KOPT-K1 (cell line): ENCODE measurements at regions not wholly inside any gene's neighbourhood (a gene's known extent, or its start where the extent isn't known, plus 50 kb on each side); places are given as distances from the start of the nearest gene placed in this dataset.

ENCODE experiments used
- H3K27ac ChIP-seq: fragments of 200-600 bp; sonication (generic); 2 replicates; pipeline ENCODE4 v1.5.1; 2016; ENCODE audit warnings: antibody characterized with exemption, mild to moderate bottlenecking, low read depth, low read length; ENCODE audit not compliant: poor library complexity, severe bottlenecking
- H3K36me3 ChIP-seq: fragments of 200-600 bp; sonication (generic); 2 replicates; pipeline ENCODE4 v1.5.1; 2017; ENCODE audit warnings: antibody characterized with exemption, mild to moderate bottlenecking, low read length, moderate library complexity; ENCODE audit not compliant: insufficient read depth
- H3K9me3 ChIP-seq: fragments of 200-600 bp; sonication (generic); 2 replicates; pipeline ENCODE4 v1.5.1; 2017; ENCODE audit warnings: antibody characterized with exemption, low read length, mild to moderate bottlenecking; ENCODE audit not compliant: insufficient read depth, poor library complexity, severe bottlenecking

- no peak overlapping the region for H3K27ac ChIP-seq
- no peaks in the 10 kb centered on the region for H3K36me3 ChIP-seq
Observed at GRCh38 chr9:103761466-103761865, 332.6 kb upstream of the SMC2 start.

GRCh38 chr9:103789686-103790085 lies 304.4 kb upstream of the SMC2 start:
- no peaks in the 10 kb centered on the region for H3K9me3 ChIP-seq
- no peaks in the 10 kb centered on the region for H3K36me3 ChIP-seq
- H3K27ac ChIP-seq, result no peak overlapping the region

More at GRCh38 chr9:103761466-103761865, 332.6 kb upstream of the SMC2 start:
- no peaks in the 10 kb centered on the region for H3K9me3 ChIP-seq

DNA sequence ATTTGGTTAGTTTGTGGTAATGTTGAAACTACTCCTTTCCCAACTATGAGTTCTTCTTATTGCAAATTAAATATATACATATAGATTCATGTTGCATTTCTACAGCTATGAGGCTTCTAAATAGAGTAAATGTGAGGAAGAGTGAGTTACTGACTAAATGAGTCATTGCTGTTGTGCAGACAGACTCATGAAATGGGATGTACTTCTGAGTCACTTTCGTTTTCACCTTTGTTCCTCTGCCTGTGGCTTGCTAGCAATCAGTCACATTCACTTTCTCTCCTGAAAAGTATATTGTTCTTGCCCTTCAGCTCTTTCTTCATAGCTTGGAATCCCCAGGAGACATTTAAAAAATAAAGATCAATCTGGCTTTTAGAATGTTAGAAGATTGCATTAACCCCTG lies 295.5 kb upstream of the SMC2 start:
- no peaks in the 10 kb centered on the region for H3K36me3 ChIP-seq
- H3K9me3 ChIP-seq, result no peaks in the 10 kb centered on the region
- peak overlapping the region; percentile 40 for H3K27ac ChIP-seq

GRCh38 chr9:103799959-103800358 lies 294.1 kb upstream of the SMC2 start:
- H3K36me3 ChIP-seq, result no peaks in the 10 kb centered on the region
- no peaks in the 10 kb centered on the region for H3K9me3 ChIP-seq
- H3K27ac ChIP-seq, result no peak overlapping the region

GRCh38 chr9:103802068-103802467 lies 292.0 kb upstream of the SMC2 start:
- no peaks in the 10 kb centered on the region for H3K36me3 ChIP-seq
- H3K27ac ChIP-seq, result no peak overlapping the region
- H3K9me3 ChIP-seq, result no peaks in the 10 kb centered on the region

- H3K27ac ChIP-seq, result no peak overlapping the region
- no peaks in the 10 kb centered on the region for H3K9me3 ChIP-seq
- H3K36me3 ChIP-seq, result no peaks in the 10 kb centered on the region
Observed at GRCh38 chr9:103803245-103803644, 290.9 kb upstream of the SMC2 start.

DNA sequence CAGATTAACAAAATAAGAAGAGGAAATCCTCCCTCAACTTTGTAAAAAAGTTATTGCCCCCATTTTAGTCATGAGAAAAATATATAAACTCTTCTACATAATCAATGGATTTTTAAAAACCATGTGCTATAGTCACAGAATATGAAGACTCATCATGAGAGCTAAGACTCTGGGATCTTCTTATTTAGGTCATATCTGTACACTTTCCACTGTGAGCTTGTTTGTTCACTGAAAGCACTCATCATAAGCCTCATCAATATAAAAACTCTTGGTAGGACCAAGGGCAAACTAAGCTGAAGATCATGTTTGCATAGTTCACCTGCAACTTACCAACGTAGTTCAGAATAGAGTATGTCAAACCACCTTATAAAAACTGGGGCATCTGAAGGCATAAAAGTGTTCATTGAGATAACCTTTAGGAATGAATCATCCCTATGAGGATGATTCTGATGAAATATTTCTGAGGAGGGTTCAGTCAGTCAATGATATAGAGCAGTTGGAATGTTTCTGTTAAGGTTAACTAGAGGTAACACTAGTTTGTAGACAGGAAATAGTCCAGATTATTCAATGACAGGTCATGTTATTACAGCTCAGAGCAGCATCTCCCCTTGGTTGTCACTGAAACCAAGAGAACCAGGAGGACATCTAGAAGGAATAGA lies 289.9 kb upstream of the SMC2 start:
- no peaks in the 10 kb centered on the region for H3K36me3 ChIP-seq
- no peak overlapping the region for H3K27ac ChIP-seq
- no peaks in the 10 kb centered on the region for H3K9me3 ChIP-seq

- Histone ChIP-seq H3K27ac (no peak overlapping the region), H3K9me3 (no peaks in the 10 kb centered on the region), H3K36me3 (no peaks in the 10 kb centered on the region)
Observed at GRCh38 chr9:103809745-103810144, 284.4 kb upstream of the SMC2 start.

DNA sequence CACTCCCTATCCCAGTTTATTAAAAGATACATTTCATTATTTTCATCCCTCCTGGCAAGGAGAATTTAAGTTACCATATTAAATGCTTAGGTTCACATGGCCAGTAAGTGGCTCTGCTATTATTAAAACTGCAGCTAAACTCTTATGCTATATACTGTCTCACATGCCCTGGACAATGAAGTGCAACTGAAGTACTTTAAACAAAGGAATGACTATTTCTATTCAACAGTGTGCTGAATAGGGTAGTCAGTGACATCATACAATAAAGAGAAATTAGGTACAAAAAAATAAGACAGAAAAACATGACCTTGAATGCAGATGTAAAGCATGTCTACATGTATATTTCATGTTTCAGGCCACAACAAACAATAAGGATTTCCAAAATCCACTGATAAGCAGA lies 282.6 kb upstream of the SMC2 start:
- Histone ChIP-seq H3K9me3 (no peaks in the 10 kb centered on the region), H3K27ac (no peak overlapping the region), H3K36me3 (no peaks in the 10 kb centered on the region)

- no peaks in the 10 kb centered on the region for H3K36me3 ChIP-seq
- no peak overlapping the region for H3K27ac ChIP-seq
- H3K9me3 ChIP-seq, result no peaks in the 10 kb centered on the region
Observed at GRCh38 chr9:103816146-103816545, 278.0 kb upstream of the SMC2 start.

DNA sequence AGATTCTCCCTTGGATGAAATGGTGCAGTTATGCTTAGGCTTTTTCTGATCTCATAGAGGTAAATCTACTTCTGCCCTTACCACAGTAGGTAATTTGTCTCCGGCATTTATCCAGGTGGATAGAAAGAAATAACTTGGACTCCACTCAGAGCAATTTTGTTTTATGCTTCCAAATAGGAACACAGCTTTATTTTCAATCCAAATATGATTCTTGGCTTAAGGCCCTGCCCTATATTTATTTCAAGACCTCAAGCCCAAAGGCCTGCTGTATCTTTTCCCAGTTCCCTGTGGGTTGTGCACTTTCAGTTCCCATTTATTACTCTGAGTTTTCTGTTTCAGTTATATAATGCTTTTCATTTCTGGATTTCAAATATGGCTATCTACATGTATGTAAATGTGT lies 274.2 kb upstream of the SMC2 start:
- H3K36me3 ChIP-seq, result no peaks in the 10 kb centered on the region
- no peaks in the 10 kb centered on the region for H3K9me3 ChIP-seq
- no peak overlapping the region for H3K27ac ChIP-seq

DNA sequence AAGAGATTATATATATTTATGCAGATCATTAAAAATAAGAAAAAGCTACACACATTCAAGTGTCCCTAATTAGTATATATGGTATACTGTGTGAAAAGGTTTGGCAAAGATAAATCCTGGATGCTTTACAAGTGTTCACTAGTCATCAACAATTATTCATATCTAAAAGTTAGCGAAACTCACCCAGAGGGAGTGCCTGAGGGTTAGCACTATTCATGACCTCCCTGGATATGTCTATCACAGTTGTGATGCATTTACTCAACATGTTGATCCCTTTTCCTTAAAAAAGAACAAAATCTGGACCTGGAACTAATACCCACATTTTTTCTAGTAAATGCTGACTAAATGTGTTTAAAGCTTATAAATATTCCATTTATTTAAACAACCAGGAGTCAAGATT lies 273.0 kb upstream of the SMC2 start:
- Histone ChIP-seq H3K36me3 (no peaks in the 10 kb centered on the region), H3K9me3 (no peaks in the 10 kb centered on the region), H3K27ac (no peak overlapping the region)

DNA sequence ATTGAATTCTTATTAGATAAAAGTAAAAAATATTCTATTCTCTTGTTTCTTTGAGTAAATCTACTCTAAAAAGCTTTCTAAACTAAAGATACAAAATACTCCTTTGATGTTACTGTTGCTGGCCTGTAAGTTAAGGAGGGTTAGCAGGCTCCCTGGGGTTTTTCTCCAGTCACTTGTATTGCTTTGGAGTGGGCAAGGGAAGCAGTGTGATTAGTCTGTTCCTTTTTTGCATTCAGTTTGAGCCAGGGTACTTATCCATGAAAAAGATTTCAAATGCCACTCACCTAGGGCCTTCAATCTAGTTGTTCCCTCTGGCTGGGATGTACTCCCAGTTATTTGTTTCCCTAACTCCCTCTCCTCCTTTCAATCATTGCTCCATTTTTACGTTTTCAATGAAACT lies 256.2 kb upstream of the SMC2 start:
- no peak overlapping the region for H3K27ac ChIP-seq
- no peaks in the 10 kb centered on the region for H3K36me3 ChIP-seq
- H3K9me3 ChIP-seq, result no peaks in the 10 kb centered on the region

DNA sequence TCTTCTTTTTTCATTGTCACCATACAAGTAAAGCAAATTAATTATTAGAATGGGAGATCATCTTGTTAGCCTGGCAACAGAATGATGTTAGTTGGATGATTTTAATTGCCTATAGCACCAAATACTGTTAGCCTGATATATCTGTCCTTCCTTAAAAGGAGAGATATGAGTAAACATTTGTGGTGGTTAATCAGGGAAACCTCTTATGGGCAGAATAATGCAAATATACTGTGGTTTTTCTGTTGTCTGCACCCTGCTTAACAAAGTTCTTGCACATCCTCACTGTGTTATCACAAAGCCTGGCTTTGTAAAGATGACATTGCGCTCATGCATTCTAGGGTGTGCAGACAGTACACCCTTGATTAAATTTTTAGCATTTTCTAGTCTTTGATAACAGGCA lies 254.9 kb upstream of the SMC2 start:
- H3K9me3 ChIP-seq, result no peaks in the 10 kb centered on the region
- no peak overlapping the region for H3K27ac ChIP-seq
- H3K36me3 ChIP-seq, result no peaks in the 10 kb centered on the region

DNA sequence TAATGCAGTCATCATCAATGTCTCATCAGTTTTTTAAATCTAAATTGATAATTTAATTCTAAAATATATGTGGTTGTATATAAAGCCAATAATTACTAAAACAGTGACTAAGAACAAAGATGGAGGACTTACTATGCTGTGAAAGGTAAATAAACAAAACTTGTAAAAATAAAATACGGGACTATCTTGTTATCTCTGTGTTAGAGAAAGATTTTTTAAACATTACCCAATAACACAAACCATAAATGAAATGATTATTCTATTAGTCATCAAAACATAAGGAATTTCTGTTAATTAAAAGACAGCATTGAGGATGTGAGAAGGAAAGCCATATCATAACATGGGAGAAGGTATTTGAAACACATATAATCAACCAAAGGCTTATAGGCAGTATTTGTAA lies 226.2 kb upstream of the SMC2 start:
- Histone ChIP-seq H3K36me3 (no peaks in the 10 kb centered on the region), H3K27ac (no peak overlapping the region), H3K9me3 (no peaks in the 10 kb centered on the region)

DNA sequence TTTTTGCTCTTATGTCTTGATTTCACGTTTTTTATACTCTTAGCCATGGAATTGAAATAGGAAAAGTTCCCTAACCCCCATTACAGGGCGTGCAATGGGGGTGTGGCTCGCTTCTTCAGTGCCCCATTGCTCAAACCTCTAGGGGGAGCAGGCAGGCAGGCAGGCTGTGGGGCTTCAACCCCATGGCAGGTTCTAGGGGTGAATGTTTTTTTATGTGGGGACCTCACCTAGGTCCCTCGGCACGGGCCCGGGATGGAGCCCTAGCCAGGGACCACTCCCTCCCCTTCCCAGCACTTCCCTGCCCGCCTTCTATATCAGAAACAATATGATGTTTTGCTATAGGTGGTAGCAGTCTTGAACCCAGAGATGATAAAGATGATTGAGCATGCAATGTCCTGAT lies 221.3 kb upstream of the SMC2 start:
- Histone ChIP-seq H3K27ac (no peak overlapping the region), H3K9me3 (no peaks in the 10 kb centered on the region), H3K36me3 (no peaks in the 10 kb centered on the region)
